Osteoblast (primary cell): ENCODE measurements at regions not wholly inside any gene's neighbourhood (a gene's known extent, or its start where the extent isn't known, plus 50 kb on each side); places are given as distances from the start of the nearest gene placed in this dataset.
A peak's percentile ranks its signal among the peaks of the same experiment; 100 is the strongest.

Source experiments
- DNase-seq: peaks from one replicate; pipeline ENCODE4 v3.0.0; 2011; ENCODE audit warnings: low spot score, mixed read lengths; ENCODE audit not compliant: insufficient read length; ENCODE audit errors: missing footprints
- H2AFZ ChIP-seq: 2 replicates; pipeline ENCODE4 v1.6.0; 2011; ENCODE audit warnings: mild to moderate bottlenecking, low read length
- H3K27ac ChIP-seq: 2 replicates; pipeline ENCODE4 v1.5.1; 2011; ENCODE audit warnings: mild to moderate bottlenecking, low read depth, low read length, moderate library complexity
- H3K27me3 ChIP-seq: 2 replicates; pipeline ENCODE4 v1.6.0; 2012; ENCODE audit warnings: mild to moderate bottlenecking, control low read depth, inconsistent platforms, low read length, moderate library complexity; ENCODE audit not compliant: insufficient read depth
- H3K36me3 ChIP-seq: 2 replicates; pipeline ENCODE4 v1.5.1; 2011; ENCODE audit warnings: mild to moderate bottlenecking, low read length, control low read depth, moderate library complexity; ENCODE audit not compliant: insufficient read depth
- H3K4me1 ChIP-seq: 2 replicates; pipeline ENCODE4 v1.5.1; 2011; ENCODE audit warnings: mild to moderate bottlenecking, low read length, control low read depth, moderate library complexity; ENCODE audit not compliant: insufficient read depth
- H3K4me2 ChIP-seq: 2 replicates; pipeline ENCODE4 v1.6.0; 2011; ENCODE audit warnings: mild to moderate bottlenecking, low read length; ENCODE audit not compliant: insufficient read depth
- H3K4me3 ChIP-seq: fragments of 200-600 bp; sonication (generic); 3 replicates; pipeline ENCODE4 v1.5.1; 2012; ENCODE audit warnings: mild to moderate bottlenecking, low read length, inconsistent platforms; ENCODE audit not compliant: insufficient read depth
- H3K79me2 ChIP-seq: 2 replicates; pipeline ENCODE4 v1.6.0; 2012; ENCODE audit warnings: mild to moderate bottlenecking, low read length, control low read depth, inconsistent platforms; ENCODE audit not compliant: insufficient read depth
- H3K9me3 ChIP-seq: 2 replicates; pipeline ENCODE4 v1.5.1; 2011; ENCODE audit warnings: low read depth, low read length, control low read depth
- H4K20me1 ChIP-seq: 2 replicates; pipeline ENCODE4 v1.6.0; 2012; ENCODE audit warnings: mild to moderate bottlenecking, low read length, control low read depth; ENCODE audit not compliant: insufficient read depth
- TF ChIP-seq, protein P1 (sequence below): IDR thresholded peaks from 2 replicates; pipeline ENCODE4 v1.5.1; 2011; ENCODE audit warnings: mild to moderate bottlenecking, low read depth, low read length, moderate library complexity; ENCODE audit errors: extremely low read depth

GRCh38 chr9:31520301-31521085 lies 864.0 kb upstream of the ACO1 start:
- no peak overlapping the region for H3K4me2 ChIP-seq
- DNase-seq, result no peak
- H2AFZ ChIP-seq, result peak overlapping the region; percentile 5

GRCh38 chr9:31535651-31536050 lies 848.8 kb upstream of the ACO1 start:
- Histone ChIP-seq H3K4me2 (no peak overlapping the region), H3K27ac (no peak overlapping the region), H3K79me2 (no peaks in the 10 kb centered on the region), H4K20me1 (no peaks in the 10 kb centered on the region), H3K4me3 (no peak overlapping the region), H3K4me1 (no peaks in the 10 kb centered on the region), H3K9me3 (no peaks in the 10 kb centered on the region), H2AFZ (no peak overlapping the region), H3K36me3 (no peaks in the 10 kb centered on the region), H3K27me3 (no peaks in the 10 kb centered on the region)
- DNase-seq, result no peak
- TF ChIP-seq, protein P1, sequence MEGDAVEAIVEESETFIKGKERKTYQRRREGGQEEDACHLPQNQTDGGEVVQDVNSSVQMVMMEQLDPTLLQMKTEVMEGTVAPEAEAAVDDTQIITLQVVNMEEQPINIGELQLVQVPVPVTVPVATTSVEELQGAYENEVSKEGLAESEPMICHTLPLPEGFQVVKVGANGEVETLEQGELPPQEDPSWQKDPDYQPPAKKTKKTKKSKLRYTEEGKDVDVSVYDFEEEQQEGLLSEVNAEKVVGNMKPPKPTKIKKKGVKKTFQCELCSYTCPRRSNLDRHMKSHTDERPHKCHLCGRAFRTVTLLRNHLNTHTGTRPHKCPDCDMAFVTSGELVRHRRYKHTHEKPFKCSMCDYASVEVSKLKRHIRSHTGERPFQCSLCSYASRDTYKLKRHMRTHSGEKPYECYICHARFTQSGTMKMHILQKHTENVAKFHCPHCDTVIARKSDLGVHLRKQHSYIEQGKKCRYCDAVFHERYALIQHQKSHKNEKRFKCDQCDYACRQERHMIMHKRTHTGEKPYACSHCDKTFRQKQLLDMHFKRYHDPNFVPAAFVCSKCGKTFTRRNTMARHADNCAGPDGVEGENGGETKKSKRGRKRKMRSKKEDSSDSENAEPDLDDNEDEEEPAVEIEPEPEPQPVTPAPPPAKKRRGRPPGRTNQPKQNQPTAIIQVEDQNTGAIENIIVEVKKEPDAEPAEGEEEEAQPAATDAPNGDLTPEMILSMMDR, result no peak

More at GRCh38 chr9:31520301-31521085, 864.0 kb upstream of the ACO1 start:
- H3K27me3 ChIP-seq, result no peaks in the 10 kb centered on the region
- H3K9me3 ChIP-seq, result no peaks in the 10 kb centered on the region
- no peaks in the 10 kb centered on the region for H3K4me1 ChIP-seq
- H3K36me3 ChIP-seq, result no peaks in the 10 kb centered on the region
- no peaks in the 10 kb centered on the region for H3K79me2 ChIP-seq
- H4K20me1 ChIP-seq, result no peaks in the 10 kb centered on the region
- TF ChIP-seq, protein P1, result no peak
- H3K27ac ChIP-seq, result no peak overlapping the region
- no peak overlapping the region for H3K4me3 ChIP-seq

GRCh38 chr9:31536471-31536870 lies 848.0 kb upstream of the ACO1 start:
- Histone ChIP-seq H3K27me3 (no peaks in the 10 kb centered on the region), H3K36me3 (no peaks in the 10 kb centered on the region), H3K4me2 (no peak overlapping the region), H3K79me2 (no peaks in the 10 kb centered on the region), H2AFZ (no peak overlapping the region), H3K27ac (no peak overlapping the region), H3K4me1 (no peaks in the 10 kb centered on the region), H4K20me1 (no peaks in the 10 kb centered on the region), H3K9me3 (no peaks in the 10 kb centered on the region), H3K4me3 (no peak overlapping the region)
- no peak for DNase-seq
- TF ChIP-seq, protein P1, result no peak

- Histone ChIP-seq H3K27me3 (no peaks in the 10 kb centered on the region), H3K36me3 (no peaks in the 10 kb centered on the region), H4K20me1 (no peaks in the 10 kb centered on the region), H3K4me3 (no peak overlapping the region), H3K4me1 (no peaks in the 10 kb centered on the region), H3K79me2 (no peaks in the 10 kb centered on the region), H3K9me3 (no peaks in the 10 kb centered on the region), H3K27ac (no peak overlapping the region), H3K4me2 (no peak overlapping the region), H2AFZ (no peak overlapping the region)
- TF ChIP-seq, protein P1, result no peak
- DNase-seq, result no peak
Observed at GRCh38 chr9:31541721-31542281, 842.6 kb upstream of the ACO1 start.
